B cell (primary cell): ENCODE measurements at regions not wholly inside any gene's neighbourhood (a gene's known extent, or its start where the extent isn't known, plus 50 kb on each side); places are given as distances from the start of the nearest gene placed in this dataset.

Experiments
- EZH2 ChIP-seq: IDR thresholded peaks from 2 replicates; pipeline ENCODE4 v1.6.1; 2012; ENCODE audit warnings: borderline replicate concordance, low read depth, mild to moderate bottlenecking, moderate library complexity, low read length; ENCODE audit not compliant: insufficient read depth, poor library complexity, severe bottlenecking
- TF ChIP-seq, protein P1 (sequence below): fragments of 200-600 bp; IDR thresholded peaks from one replicate; pipeline ENCODE4 v1.8.0; 2022; ENCODE audit warnings: antibody characterized with exemption, mild to moderate bottlenecking

DNA sequence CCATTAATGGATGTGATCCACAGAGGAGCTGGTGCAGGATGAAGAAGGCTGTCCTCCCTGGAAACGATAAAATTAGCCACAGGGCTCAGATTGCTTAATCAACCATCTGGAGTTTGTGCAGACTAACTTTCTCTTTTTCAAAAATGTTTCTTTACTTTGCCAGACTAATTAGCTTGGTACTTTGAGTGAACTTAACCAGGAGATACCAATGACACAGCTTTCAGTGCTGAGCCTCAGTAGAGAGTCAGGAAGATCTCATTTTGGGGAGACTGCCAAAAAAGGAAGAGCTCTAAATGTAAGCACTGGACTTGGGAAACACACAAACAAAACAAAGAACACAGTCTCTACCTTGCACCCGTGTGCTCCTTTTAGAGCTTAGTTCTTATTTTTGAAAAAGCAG is 248.1 kb upstream of the DEPDC1 start:
- TF ChIP-seq, protein P1, sequence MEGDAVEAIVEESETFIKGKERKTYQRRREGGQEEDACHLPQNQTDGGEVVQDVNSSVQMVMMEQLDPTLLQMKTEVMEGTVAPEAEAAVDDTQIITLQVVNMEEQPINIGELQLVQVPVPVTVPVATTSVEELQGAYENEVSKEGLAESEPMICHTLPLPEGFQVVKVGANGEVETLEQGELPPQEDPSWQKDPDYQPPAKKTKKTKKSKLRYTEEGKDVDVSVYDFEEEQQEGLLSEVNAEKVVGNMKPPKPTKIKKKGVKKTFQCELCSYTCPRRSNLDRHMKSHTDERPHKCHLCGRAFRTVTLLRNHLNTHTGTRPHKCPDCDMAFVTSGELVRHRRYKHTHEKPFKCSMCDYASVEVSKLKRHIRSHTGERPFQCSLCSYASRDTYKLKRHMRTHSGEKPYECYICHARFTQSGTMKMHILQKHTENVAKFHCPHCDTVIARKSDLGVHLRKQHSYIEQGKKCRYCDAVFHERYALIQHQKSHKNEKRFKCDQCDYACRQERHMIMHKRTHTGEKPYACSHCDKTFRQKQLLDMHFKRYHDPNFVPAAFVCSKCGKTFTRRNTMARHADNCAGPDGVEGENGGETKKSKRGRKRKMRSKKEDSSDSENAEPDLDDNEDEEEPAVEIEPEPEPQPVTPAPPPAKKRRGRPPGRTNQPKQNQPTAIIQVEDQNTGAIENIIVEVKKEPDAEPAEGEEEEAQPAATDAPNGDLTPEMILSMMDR, result no peak
- TF ChIP-seq EZH2, result no peak
